Astrocyte (in vitro differentiated cells and primary cell): ENCODE measurements at regions not wholly inside any gene's neighbourhood (a gene's known extent, or its start where the extent isn't known, plus 50 kb on each side); places are given as distances from the start of the nearest gene placed in this dataset.

Experiments used
- DNase-seq: peaks from one replicate; pipeline ENCODE4 v3.0.0-alpha.2; 2010; ENCODE audit warnings: low read depth
- FAIRE-seq: peaks from 2 replicates; lab custom pipeline; 2011; peaks lifted over from hg19 to GRCh38; lab: Jason Lieb, UNC
- H2AFZ ChIP-seq: 2 replicates; pipeline ENCODE4 v1.6.0; 2012; ENCODE audit warnings: low read depth, low read length, inconsistent platforms
- H3K27ac ChIP-seq: 2 replicates; pipeline ENCODE4 v1.5.1; 2011; ENCODE audit warnings: low read depth, low read length, inconsistent platforms
- H3K27me3 ChIP-seq: 2 replicates; pipeline ENCODE4 v1.6.0; 2011; ENCODE audit warnings: low read length, inconsistent platforms; ENCODE audit not compliant: insufficient read depth
- H3K36me3 ChIP-seq: 2 replicates; pipeline ENCODE4 v1.5.1; 2011; ENCODE audit warnings: low read length, inconsistent platforms; ENCODE audit not compliant: insufficient read depth
- H3K4me1 ChIP-seq: 2 replicates; pipeline ENCODE4 v1.5.1; 2011; ENCODE audit warnings: low read length, inconsistent platforms; ENCODE audit not compliant: insufficient read depth
- H3K4me2 ChIP-seq: 2 replicates; pipeline ENCODE4 v1.6.0; 2012; ENCODE audit warnings: low read length, inconsistent platforms
- H3K4me3 ChIP-seq: 2 replicates; pipeline ENCODE4 v1.5.1; 2011; ENCODE audit warnings: low read depth, mild to moderate bottlenecking, low read length, inconsistent platforms; ENCODE audit not compliant: insufficient read depth
- H3K79me2 ChIP-seq: 2 replicates; pipeline ENCODE4 v1.6.0; 2012; ENCODE audit warnings: mild to moderate bottlenecking, low read length, inconsistent platforms; ENCODE audit not compliant: insufficient read depth
- H3K9ac ChIP-seq: 2 replicates; pipeline ENCODE4 v1.6.0; 2012; ENCODE audit warnings: mild to moderate bottlenecking, low read length, inconsistent platforms
- H3K9me3 ChIP-seq: 2 replicates; pipeline ENCODE4 v1.5.1; 2012; ENCODE audit warnings: low read depth, mild to moderate bottlenecking, low read length, inconsistent platforms; ENCODE audit not compliant: insufficient read depth
- H4K20me1 ChIP-seq: 2 replicates; pipeline ENCODE4 v1.6.0; 2012; ENCODE audit warnings: low read length, inconsistent platforms; ENCODE audit not compliant: insufficient read depth
- H3K27ac Mint-ChIP-seq: one replicate; pipeline ENCODE4 v1.8.0; 2021; ENCODE audit warnings: mild to moderate bottlenecking, mixed read lengths; ENCODE audit not compliant: unreplicated experiment
- H3K27me3 Mint-ChIP-seq: one replicate; pipeline ENCODE4 v1.8.0; 2021; ENCODE audit warnings: low read depth, mixed read lengths; ENCODE audit not compliant: unreplicated experiment
- H3K36me3 Mint-ChIP-seq: one replicate; pipeline ENCODE4 v1.8.0; 2021; ENCODE audit warnings: low read depth, mixed read lengths; ENCODE audit not compliant: unreplicated experiment
- H3K4me1 Mint-ChIP-seq: one replicate; pipeline ENCODE4 v1.8.0; 2021; ENCODE audit warnings: low read depth, mixed read lengths; ENCODE audit not compliant: unreplicated experiment
- H3K4me3 Mint-ChIP-seq: one replicate; pipeline ENCODE4 v1.8.0; 2021; ENCODE audit warnings: mild to moderate bottlenecking, moderate library complexity, mixed read lengths; ENCODE audit not compliant: unreplicated experiment
- H3K9me3 Mint-ChIP-seq: one replicate; pipeline ENCODE4 v1.8.0; 2021; ENCODE audit warnings: mild to moderate bottlenecking, mixed read lengths; ENCODE audit not compliant: unreplicated experiment
- EZH2 ChIP-seq: IDR thresholded peaks from 2 replicates; pipeline ENCODE4 v1.6.1; 2012; ENCODE audit warnings: mild to moderate bottlenecking, low read length, inconsistent platforms; ENCODE audit not compliant: insufficient read depth
- TF ChIP-seq, protein P1 (sequence below): IDR thresholded peaks from 2 replicates; pipeline ENCODE4 v1.5.1; 2011; ENCODE audit warnings: low read depth, mild to moderate bottlenecking, inconsistent platforms, low read length, moderate library complexity; ENCODE audit not compliant: insufficient read depth

DNA sequence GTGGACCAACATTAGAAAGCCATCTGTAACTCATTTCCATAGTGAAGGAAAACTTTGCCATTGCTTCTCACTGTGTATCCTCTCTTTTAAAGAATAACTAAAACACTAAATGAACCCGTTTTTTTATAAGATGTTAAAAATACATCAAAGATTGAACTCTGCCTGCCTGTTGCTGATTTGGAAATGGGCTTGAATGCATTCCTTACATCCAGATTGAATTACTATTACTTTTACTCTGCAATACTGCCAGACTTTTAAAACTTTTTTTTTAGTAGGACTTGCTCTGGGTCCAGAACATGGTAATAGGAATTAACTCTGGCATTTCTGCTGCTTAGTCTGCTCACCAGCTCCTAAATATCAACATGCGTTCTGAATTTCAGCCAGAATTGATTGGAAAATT, 176.8 kb upstream of the PAPPA start:
- Histone ChIP-seq H3K79me2 (no peaks in the 10 kb centered on the region), H3K4me2 (no peak overlapping the region), H4K20me1 (no peaks in the 10 kb centered on the region), H3K9me3 (no peaks in the 10 kb centered on the region), H3K27me3 (no peaks in the 10 kb centered on the region), H2AFZ (no peak overlapping the region), H3K4me3 (no peak overlapping the region), H3K9ac (no peak overlapping the region), H3K27ac (no peak overlapping the region), H3K36me3 (no peaks in the 10 kb centered on the region), H3K4me1 (no peaks in the 10 kb centered on the region)
- Mint-ChIP-seq H3K27ac (no peak overlapping the region), H3K27me3 (no peaks in the 10 kb centered on the region), H3K4me1 (peaks cover 3% of the 10 kb centered on the region), H3K4me3 (no peak overlapping the region), H3K9me3 (peaks cover 3% of the 10 kb centered on the region), H3K36me3 (no peaks in the 10 kb centered on the region)
- FAIRE-seq (no peak), DNase-seq (no peak)
- TF ChIP-seq, protein P1, sequence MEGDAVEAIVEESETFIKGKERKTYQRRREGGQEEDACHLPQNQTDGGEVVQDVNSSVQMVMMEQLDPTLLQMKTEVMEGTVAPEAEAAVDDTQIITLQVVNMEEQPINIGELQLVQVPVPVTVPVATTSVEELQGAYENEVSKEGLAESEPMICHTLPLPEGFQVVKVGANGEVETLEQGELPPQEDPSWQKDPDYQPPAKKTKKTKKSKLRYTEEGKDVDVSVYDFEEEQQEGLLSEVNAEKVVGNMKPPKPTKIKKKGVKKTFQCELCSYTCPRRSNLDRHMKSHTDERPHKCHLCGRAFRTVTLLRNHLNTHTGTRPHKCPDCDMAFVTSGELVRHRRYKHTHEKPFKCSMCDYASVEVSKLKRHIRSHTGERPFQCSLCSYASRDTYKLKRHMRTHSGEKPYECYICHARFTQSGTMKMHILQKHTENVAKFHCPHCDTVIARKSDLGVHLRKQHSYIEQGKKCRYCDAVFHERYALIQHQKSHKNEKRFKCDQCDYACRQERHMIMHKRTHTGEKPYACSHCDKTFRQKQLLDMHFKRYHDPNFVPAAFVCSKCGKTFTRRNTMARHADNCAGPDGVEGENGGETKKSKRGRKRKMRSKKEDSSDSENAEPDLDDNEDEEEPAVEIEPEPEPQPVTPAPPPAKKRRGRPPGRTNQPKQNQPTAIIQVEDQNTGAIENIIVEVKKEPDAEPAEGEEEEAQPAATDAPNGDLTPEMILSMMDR, result no peak
- TF ChIP-seq EZH2, result no peak

GRCh38 chr9:115978091-115978490, 175.5 kb upstream of the PAPPA start:
- Histone ChIP-seq H3K27ac (no peak overlapping the region), H3K79me2 (no peaks in the 10 kb centered on the region), H3K9me3 (no peaks in the 10 kb centered on the region), H3K4me2 (no peak overlapping the region), H4K20me1 (no peaks in the 10 kb centered on the region), H3K36me3 (no peaks in the 10 kb centered on the region), H3K4me1 (no peaks in the 10 kb centered on the region), H3K27me3 (no peaks in the 10 kb centered on the region), H2AFZ (no peak overlapping the region), H3K9ac (no peak overlapping the region), H3K4me3 (no peak overlapping the region)
- Mint-ChIP-seq H3K4me3 (no peak overlapping the region), H3K27ac (no peak overlapping the region), H3K4me1 (peaks cover 3% of the 10 kb centered on the region), H3K27me3 (no peaks in the 10 kb centered on the region), H3K9me3 (peaks cover 3% of the 10 kb centered on the region), H3K36me3 (no peaks in the 10 kb centered on the region)
- FAIRE-seq (no peak), DNase-seq (no peak)
- TF ChIP-seq, protein P1, result no peak
- TF ChIP-seq EZH2, result no peak

DNA sequence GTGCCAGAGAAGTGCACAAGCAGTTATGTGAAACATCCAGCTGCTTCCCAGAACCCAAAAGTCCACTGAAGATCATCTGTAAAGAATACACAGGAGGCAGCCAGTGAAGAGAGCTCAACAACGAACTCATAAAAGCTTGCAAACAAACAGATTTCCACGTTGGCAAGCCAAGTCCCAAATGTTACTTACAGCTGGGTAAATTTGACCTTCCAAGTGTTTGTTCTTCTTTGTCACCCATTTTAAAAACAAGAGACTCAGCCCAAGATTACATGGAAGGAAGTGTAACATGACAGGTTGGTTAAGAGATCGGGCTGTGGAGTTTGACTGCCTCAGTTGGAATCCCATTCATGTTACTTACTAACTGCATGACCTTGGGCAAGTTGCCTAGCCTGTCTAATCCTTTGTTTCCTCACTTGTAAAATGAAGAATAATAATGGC, 174.9 kb upstream of the PAPPA start:
- Mint-ChIP-seq H3K27ac (no peak overlapping the region), H3K4me3 (no peak overlapping the region), H3K27me3 (no peaks in the 10 kb centered on the region), H3K36me3 (no peaks in the 10 kb centered on the region), H3K4me1 (peaks cover 3% of the 10 kb centered on the region), H3K9me3 (peaks cover 3% of the 10 kb centered on the region)
- FAIRE-seq, result no peak
- no peaks in the 10 kb centered on the region for H4K20me1 ChIP-seq
- DNase-seq, result peak; percentile 54
- no peaks in the 10 kb centered on the region for H3K36me3 ChIP-seq
- no peaks in the 10 kb centered on the region for H3K9me3 ChIP-seq
- TF ChIP-seq, protein P1, result no peak
- no peak for TF ChIP-seq EZH2
- H2AFZ ChIP-seq, result no peak overlapping the region
- H3K4me2 ChIP-seq, result no peak overlapping the region
- no peaks in the 10 kb centered on the region for H3K4me1 ChIP-seq
- H3K27ac ChIP-seq, result no peak overlapping the region
- no peak overlapping the region for H3K4me3 ChIP-seq
- no peaks in the 10 kb centered on the region for H3K27me3 ChIP-seq
- H3K79me2 ChIP-seq, result no peaks in the 10 kb centered on the region
- H3K9ac ChIP-seq, result no peak overlapping the region
